ENCODE measurements at regions not wholly inside any gene's neighbourhood (a gene's known extent, or its start where the extent isn't known, plus 50 kb on each side); places are given as distances from the start of the nearest gene placed in this dataset.
A peak's percentile ranks its signal among the peaks of the same experiment; 100 is the strongest.

DNA sequence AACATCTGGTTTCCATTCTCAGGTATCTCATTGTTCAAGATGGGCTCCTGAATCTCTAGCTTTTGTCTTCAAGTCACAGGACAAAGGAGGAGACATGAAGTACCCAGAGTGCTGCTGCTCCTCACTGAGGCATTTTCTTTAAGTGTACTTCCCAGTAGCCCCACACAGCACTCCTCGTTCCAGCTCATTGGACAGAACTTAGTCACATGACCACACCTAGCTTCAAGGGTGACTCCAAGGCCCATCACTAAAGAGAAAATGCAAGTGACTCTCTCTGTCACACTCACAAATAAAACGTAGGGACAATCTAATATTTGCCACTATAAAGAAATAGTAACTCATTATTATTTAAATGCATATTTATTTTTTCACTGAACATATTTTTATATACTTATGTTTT is 58.3 kb upstream of the NEUROD6 start:
- 83 to 84% methylated on average over 2 of the region's 2 CpGs for WGBS, 2 donors
- TF ChIP-seq, protein P1, sequence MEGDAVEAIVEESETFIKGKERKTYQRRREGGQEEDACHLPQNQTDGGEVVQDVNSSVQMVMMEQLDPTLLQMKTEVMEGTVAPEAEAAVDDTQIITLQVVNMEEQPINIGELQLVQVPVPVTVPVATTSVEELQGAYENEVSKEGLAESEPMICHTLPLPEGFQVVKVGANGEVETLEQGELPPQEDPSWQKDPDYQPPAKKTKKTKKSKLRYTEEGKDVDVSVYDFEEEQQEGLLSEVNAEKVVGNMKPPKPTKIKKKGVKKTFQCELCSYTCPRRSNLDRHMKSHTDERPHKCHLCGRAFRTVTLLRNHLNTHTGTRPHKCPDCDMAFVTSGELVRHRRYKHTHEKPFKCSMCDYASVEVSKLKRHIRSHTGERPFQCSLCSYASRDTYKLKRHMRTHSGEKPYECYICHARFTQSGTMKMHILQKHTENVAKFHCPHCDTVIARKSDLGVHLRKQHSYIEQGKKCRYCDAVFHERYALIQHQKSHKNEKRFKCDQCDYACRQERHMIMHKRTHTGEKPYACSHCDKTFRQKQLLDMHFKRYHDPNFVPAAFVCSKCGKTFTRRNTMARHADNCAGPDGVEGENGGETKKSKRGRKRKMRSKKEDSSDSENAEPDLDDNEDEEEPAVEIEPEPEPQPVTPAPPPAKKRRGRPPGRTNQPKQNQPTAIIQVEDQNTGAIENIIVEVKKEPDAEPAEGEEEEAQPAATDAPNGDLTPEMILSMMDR (IDR thresholded peaks at IDR 0.05), result no peak
- TF ChIP-seq POLR2A (IDR thresholded peaks at IDR 0.05) (no peak), EP300 (IDR thresholded peaks at IDR 0.05) (no peak), POLR2AphosphoS5 (IDR thresholded peaks at IDR 0.05) (no peak)
- H3K36me3 ChIP-seq, result no peaks in the 10 kb centered on the region

DNA sequence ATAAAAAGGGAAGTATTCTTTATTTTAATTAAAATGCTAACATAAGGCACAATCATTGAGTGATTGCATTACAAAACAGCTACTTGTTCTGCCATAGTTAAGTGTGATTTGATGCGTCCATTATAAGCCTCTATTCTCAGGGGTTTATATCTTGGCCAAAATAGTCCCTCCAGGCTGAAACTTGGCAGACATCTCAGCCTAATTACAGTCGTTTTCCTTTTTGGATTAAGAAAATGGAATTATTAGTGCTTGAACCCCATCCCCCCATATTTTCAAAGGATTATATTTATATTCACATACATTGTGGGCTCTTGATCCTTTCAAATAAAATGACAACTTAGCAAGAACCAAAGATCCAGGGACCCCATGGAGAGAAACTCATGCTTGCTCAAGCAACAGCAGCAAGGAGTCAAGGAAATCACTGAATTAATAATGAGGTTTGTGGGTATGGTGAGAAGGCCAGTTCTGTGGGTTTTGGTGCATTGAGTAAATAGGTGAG is 66.7 kb upstream of the NEUROD6 start:
- no peaks in the 10 kb centered on the region for H3K9me3 ChIP-seq
- WGBS, 2 donors, result 60 to 73% methylated on average over 2 of the region's 2 CpGs
- H3K4me3 ChIP-seq, result no peak overlapping the region
- ATAC-seq (ENCODE audit: low FRiP score in 2 of 2) (no peak), DNase-seq (no peak)
- H3K27ac ChIP-seq, result no peak overlapping the region
- H3K4me1 ChIP-seq, result no peaks in the 10 kb centered on the region
- no peaks in the 10 kb centered on the region for H3K36me3 ChIP-seq
- TF ChIP-seq POLR2AphosphoS5 (IDR thresholded peaks at IDR 0.05) (no peak), POLR2A (IDR thresholded peaks at IDR 0.05) (no peak), EP300 (IDR thresholded peaks at IDR 0.05) (no peak)
- TF ChIP-seq, protein P1 (IDR thresholded peaks at IDR 0.05), result no peak
- no peaks in the 10 kb centered on the region for H3K27me3 ChIP-seq

More for the DNA sequence above, 58.3 kb upstream of the NEUROD6 start:
- no peak overlapping the region for H3K27ac ChIP-seq
- no peaks in the 10 kb centered on the region for H3K27me3 ChIP-seq
- H3K4me3 ChIP-seq, result no peak overlapping the region
- no peaks in the 10 kb centered on the region for H3K9me3 ChIP-seq
- H3K4me1 ChIP-seq, result no peaks in the 10 kb centered on the region
- no peak for DNase-seq
- ATAC-seq (ENCODE audit: low FRiP score in 2 of 2), result no peak

DNA sequence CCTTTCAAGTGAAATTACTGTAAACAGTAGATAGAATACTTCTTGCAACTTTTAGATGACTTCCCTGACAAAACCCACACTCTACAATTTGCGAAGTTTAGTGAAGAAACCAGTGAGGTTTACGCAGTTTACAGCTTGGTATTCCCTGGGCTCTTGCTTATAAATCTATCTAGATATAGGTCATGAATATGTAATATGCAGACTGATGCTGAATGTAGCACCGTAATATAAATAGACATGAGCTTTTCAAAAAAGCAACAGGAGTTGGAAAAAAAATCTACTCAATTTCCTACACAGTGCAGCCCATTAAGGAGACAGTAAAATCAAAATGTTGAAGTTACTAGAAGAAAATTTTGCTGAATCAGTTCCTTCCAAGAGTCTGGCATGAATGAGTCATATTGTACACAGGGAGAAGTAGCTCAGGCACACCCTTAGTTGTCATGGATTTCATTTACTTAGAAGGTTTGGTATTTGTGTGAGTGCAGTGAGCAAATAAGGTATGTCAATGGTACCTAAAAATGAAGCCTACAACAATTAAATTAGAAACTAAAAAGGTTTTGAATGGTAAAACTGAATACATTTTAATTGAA is 67.7 kb upstream of the NEUROD6 start:
- no peaks in the 10 kb centered on the region for H3K4me1 ChIP-seq
- TF ChIP-seq EP300 (IDR thresholded peaks at IDR 0.05) (no peak), POLR2A (IDR thresholded peaks at IDR 0.05) (no peak), POLR2AphosphoS5 (IDR thresholded peaks at IDR 0.05) (no peak)
- TF ChIP-seq, protein P1 (IDR thresholded peaks at IDR 0.05), result no peak
- 76 to 77% methylated on average over 3 of the region's 3 CpGs for WGBS, 2 donors

DNA sequence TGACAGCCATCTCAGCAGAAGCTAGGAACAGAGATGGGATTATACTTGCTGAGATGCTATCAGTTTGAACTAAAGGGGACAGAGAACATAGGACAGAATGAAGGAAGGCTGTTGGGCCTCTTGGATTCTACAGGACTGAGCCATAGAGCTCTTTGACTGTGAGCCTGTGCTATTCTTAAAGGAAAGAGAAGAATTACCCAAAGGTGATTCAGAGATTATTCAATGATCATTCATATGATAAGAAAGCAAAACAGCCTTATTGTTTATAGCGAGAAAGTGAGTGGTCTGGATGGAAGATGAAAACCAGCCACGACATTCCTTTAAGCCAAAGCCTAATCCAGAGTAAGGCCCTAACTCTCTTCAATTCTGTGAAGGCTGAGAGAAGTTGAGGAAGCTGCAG is 69.7 kb upstream of the NEUROD6 start:
- Histone ChIP-seq H3K4me3 (no peak overlapping the region), H3K36me3 (no peaks in the 10 kb centered on the region), H3K27me3 (no peaks in the 10 kb centered on the region), H3K9me3 (no peaks in the 10 kb centered on the region), H3K4me1 (no peaks in the 10 kb centered on the region), H3K27ac (no peak overlapping the region)
- no peak for TF ChIP-seq EP300 (IDR thresholded peaks at IDR 0.05)
- TF ChIP-seq, protein P1 (IDR thresholded peaks at IDR 0.05), result no peak
- no peak for TF ChIP-seq POLR2A (IDR thresholded peaks at IDR 0.05)
- no peak for TF ChIP-seq POLR2AphosphoS5 (IDR thresholded peaks at IDR 0.05)
- DNase-seq (no peak), ATAC-seq (ENCODE audit: low FRiP score in 2 of 2) (no peak)
- WGBS, 2 donors, result 76 to 84% methylated on average over 2 of the region's 2 CpGs

More for the DNA sequence above, 67.7 kb upstream of the NEUROD6 start:
- no peaks in the 10 kb centered on the region for H3K9me3 ChIP-seq
- no peak for DNase-seq
- H3K36me3 ChIP-seq, result no peaks in the 10 kb centered on the region
- peak in 1 of 2 donors; percentile 89 for ATAC-seq (ENCODE audit: low FRiP score in 2 of 2)
- no peak overlapping the region for H3K4me3 ChIP-seq
- H3K27ac ChIP-seq, result no peak overlapping the region
- H3K27me3 ChIP-seq, result no peaks in the 10 kb centered on the region

DNA sequence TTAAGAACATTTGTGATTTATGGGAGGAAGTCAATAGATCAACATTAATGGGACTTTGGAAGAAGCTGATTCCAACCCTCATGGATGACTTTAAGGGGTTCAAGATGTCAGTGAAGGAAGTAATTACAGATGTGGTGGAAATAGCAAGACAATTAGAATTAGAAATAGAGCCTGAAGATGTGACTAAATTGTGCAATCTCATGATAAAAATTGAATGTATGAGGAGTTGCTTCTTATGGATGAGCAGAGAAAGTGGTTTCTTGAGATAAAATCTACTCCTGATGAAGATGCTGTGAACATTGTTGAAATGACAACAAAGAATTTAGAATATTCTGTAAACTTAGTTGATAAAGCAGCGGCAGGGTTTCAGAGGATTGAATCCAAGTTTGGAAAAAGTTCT is 70.9 kb upstream of the NEUROD6 start:
- Histone ChIP-seq H3K4me3 (no peak overlapping the region), H3K4me1 (no peaks in the 10 kb centered on the region), H3K27me3 (no peaks in the 10 kb centered on the region), H3K36me3 (no peaks in the 10 kb centered on the region), H3K27ac (no peak overlapping the region), H3K9me3 (no peaks in the 10 kb centered on the region)
- DNase-seq, result no peak
- no peak for TF ChIP-seq EP300 (IDR thresholded peaks at IDR 0.05)
- no peak for TF ChIP-seq POLR2A (IDR thresholded peaks at IDR 0.05)
- no peak for TF ChIP-seq POLR2AphosphoS5 (IDR thresholded peaks at IDR 0.05)
- TF ChIP-seq, protein P1 (IDR thresholded peaks at IDR 0.05), result no peak
- no peak for ATAC-seq (ENCODE audit: low FRiP score in 2 of 2)
- WGBS, 2 donors, result 81 to 95% methylated on average over 1 of the region's 1 CpG
